ENCODE measurements at regions not wholly inside any gene's neighbourhood (a gene's known extent, or its start where the extent isn't known, plus 50 kb on each side); places are given as distances from the start of the nearest gene placed in this dataset.

GRCh38 chr4:114187592-114187991 is 208.1 kb upstream of the ARSJ start:
- Histone ChIP-seq H3K27ac (no peak overlapping the region), H3K27me3 (no peaks in the 10 kb centered on the region), H3K36me3 (no peaks in the 10 kb centered on the region), H3K9me3 (no peaks in the 10 kb centered on the region), H3K4me3 (no peak overlapping the region), H3K4me1 (no peaks in the 10 kb centered on the region)
- DNase-seq = no peak
- TF ChIP-seq POLR2A (IDR thresholded peaks at IDR 0.05) (no peak), CTCF (IDR thresholded peaks at IDR 0.05) (no peak)
- intact Hi-C loops (cut with DNase I) = no loop called here

GRCh38 chr4:114191496-114191895 is 212.0 kb upstream of the ARSJ start:
- 17 to 19% methylated on average over 1 of the region's 1 CpG for WGBS, 2 donors

GRCh38 chr4:114192854-114193253 is 213.4 kb upstream of the ARSJ start:
- WGBS, 2 donors = 71 to 85% methylated on average over 2 of the region's 2 CpGs

More at GRCh38 chr4:114191496-114191895, 212.0 kb upstream of the ARSJ start:
- intact Hi-C loops (cut with DNase I) = no loop called here
- no peaks in the 10 kb centered on the region for H3K36me3 ChIP-seq
- no peaks in the 10 kb centered on the region for H3K27me3 ChIP-seq
- DNase-seq = no peak
- H3K9me3 ChIP-seq = no peaks in the 10 kb centered on the region
- H3K27ac ChIP-seq = no peak overlapping the region
- H3K4me3 ChIP-seq = no peak overlapping the region
- TF ChIP-seq POLR2A (IDR thresholded peaks at IDR 0.05) (no peak), CTCF (IDR thresholded peaks at IDR 0.05) (no peak)
- no peaks in the 10 kb centered on the region for H3K4me1 ChIP-seq

GRCh38 chr4:114193624-114194399 is 214.4 kb upstream of the ARSJ start:
- DNase-seq = no peak
- no peak overlapping the region for H3K27ac ChIP-seq
- no peak for TF ChIP-seq POLR2A (IDR thresholded peaks at IDR 0.05)
- TF ChIP-seq CTCF (IDR thresholded peaks at IDR 0.05) = no peak
- no peaks in the 10 kb centered on the region for H3K9me3 ChIP-seq
- H3K4me1 ChIP-seq = no peaks in the 10 kb centered on the region
- H3K4me3 ChIP-seq = no peak overlapping the region
- H3K27me3 ChIP-seq = no peaks in the 10 kb centered on the region
- H3K36me3 ChIP-seq = no peaks in the 10 kb centered on the region
- WGBS, 2 donors = 73 to 75% methylated on average over 5 of the region's 5 CpGs
- intact Hi-C loops (cut with DNase I) = no loop called here

More at GRCh38 chr4:114192854-114193253, 213.4 kb upstream of the ARSJ start:
- no peaks in the 10 kb centered on the region for H3K27me3 ChIP-seq
- no peak overlapping the region for H3K4me3 ChIP-seq
- H3K27ac ChIP-seq = no peak overlapping the region
- DNase-seq = no peak
- no peaks in the 10 kb centered on the region for H3K9me3 ChIP-seq
- no peak for TF ChIP-seq POLR2A (IDR thresholded peaks at IDR 0.05)
- TF ChIP-seq CTCF (IDR thresholded peaks at IDR 0.05) = no peak
- intact Hi-C loops (cut with DNase I) = no loop called here
- H3K36me3 ChIP-seq = no peaks in the 10 kb centered on the region
- H3K4me1 ChIP-seq = no peaks in the 10 kb centered on the region

GRCh38 chr4:114196606-114197005 is 217.2 kb upstream of the ARSJ start:
- Histone ChIP-seq H3K9me3 (no peaks in the 10 kb centered on the region), H3K4me3 (no peak overlapping the region), H3K27ac (no peak overlapping the region), H3K36me3 (no peaks in the 10 kb centered on the region), H3K4me1 (no peaks in the 10 kb centered on the region), H3K27me3 (no peaks in the 10 kb centered on the region)
- WGBS, 2 donors = 87 to 92% methylated on average over 2 of the region's 2 CpGs
- TF ChIP-seq CTCF (IDR thresholded peaks at IDR 0.05) = no peak
- TF ChIP-seq POLR2A (IDR thresholded peaks at IDR 0.05) = no peak
- intact Hi-C loops (cut with DNase I) = no loop called here
- DNase-seq = no peak

Data from esophagus squamous epithelium (tissue), 5 donors.